CD14-positive monocyte (primary cell): ENCODE measurements at regions not wholly inside any gene's neighbourhood (a gene's known extent, or its start where the extent isn't known, plus 50 kb on each side); places are given as distances from the start of the nearest gene placed in this dataset.

Experiments
- DNase-seq, 3 donors: peaks; one replicate each; pipeline ENCODE4 v3.0.0-alpha.2; 2011 to 2022
- H2AFZ ChIP-seq: 2 replicates; pipeline ENCODE4 v1.6.0; 2012; ENCODE audit warnings: mild to moderate bottlenecking, low read depth, low read length, inconsistent platforms; ENCODE audit not compliant: insufficient read depth, poor library complexity, severe bottlenecking
- H3K27ac ChIP-seq, 2 donors: 1 replicate in 1 of 2; 2 replicates in 1 of 2; pipeline ENCODE4 v1.5.1; 2012 to 2013; ENCODE audit warnings: low read length in 2 of 2, control low read depth in 1 of 2, inconsistent platforms in 1 of 2, low read depth in 1 of 2, mild to moderate bottlenecking in 1 of 2
- H3K27me3 ChIP-seq, 2 donors: one replicate each; pipeline versions ENCODE4 v1.6.0 to v1.6.1; 2011 to 2013; ENCODE audit warnings: low read length in 2 of 2; ENCODE audit not compliant: control insufficient read depth in 2 of 2, insufficient read depth in 2 of 2
- H3K36me3 ChIP-seq, 2 donors: replicated peaks in 1 of 2; 1 replicate in 1 of 2; 2 replicates in 1 of 2; pipeline versions ENCODE4 v1.5.1 to v1.6.1; 2012 to 2013; ENCODE audit warnings: low read length in 2 of 2, control low read depth in 1 of 2, inconsistent platforms in 1 of 2, mild to moderate bottlenecking in 1 of 2; ENCODE audit not compliant: insufficient read depth in 2 of 2, control insufficient read depth in 1 of 2
- H3K4me1 ChIP-seq, 2 donors: 1 replicate in 1 of 2; 2 replicates in 1 of 2; pipeline versions ENCODE4 v1.5.1 to v1.6.1; 2012 to 2013; ENCODE audit warnings: low read length in 2 of 2, control low read depth in 1 of 2, inconsistent platforms in 1 of 2, mild to moderate bottlenecking in 1 of 2, moderate library complexity in 1 of 2; ENCODE audit not compliant: insufficient read depth in 2 of 2, control insufficient read depth in 1 of 2
- H3K4me2 ChIP-seq: replicated peaks from 2 replicates; pipeline ENCODE3; 2012; ENCODE audit warnings: low read length, moderate library complexity, mild to moderate bottlenecking; ENCODE audit not compliant: poor library complexity, severe bottlenecking; ENCODE audit errors: extremely low read depth
- H3K4me3 ChIP-seq, 3 experiments: fragments of 200-600 bp in 1 of 3; sonication (generic) in 1 of 3; replicated peaks in 1 of 3; 1 replicate in 2 of 3; 2 replicates in 1 of 3; pipeline ENCODE4 v1.5.1; 2011 to 2013; ENCODE audit warnings: low read length in 3 of 3, mild to moderate bottlenecking in 3 of 3, control low read depth in 2 of 3, low read depth in 2 of 3, inconsistent platforms in 1 of 3, moderate library complexity in 1 of 3
- H3K79me2 ChIP-seq: 2 replicates; pipeline ENCODE4 v1.6.0; 2012; ENCODE audit warnings: mild to moderate bottlenecking, control low read depth, inconsistent platforms, low read length, moderate library complexity; ENCODE audit not compliant: insufficient read depth
- H3K9ac ChIP-seq: 2 replicates; pipeline ENCODE4 v1.6.0; 2017; ENCODE audit warnings: low read length, mild to moderate bottlenecking; ENCODE audit not compliant: insufficient read depth, poor library complexity, severe bottlenecking
- H3K9me3 ChIP-seq, 2 donors: replicated peaks in 1 of 2; 1 replicate in 1 of 2; 2 replicates in 1 of 2; pipeline versions ENCODE4 v1.5.1 to v1.6.1; 2012 to 2013; ENCODE audit warnings: low read length in 2 of 2, control low read depth in 1 of 2; ENCODE audit not compliant: control insufficient read depth in 1 of 2, insufficient read depth in 1 of 2
- H4K20me1 ChIP-seq: 2 replicates; pipeline ENCODE4 v1.6.0; 2012; ENCODE audit warnings: mild to moderate bottlenecking, low read length, control low read depth, moderate library complexity; ENCODE audit not compliant: insufficient read depth
- H3K27ac Mint-ChIP-seq, 7 donors: one replicate each; pipeline ENCODE4 v1.8.0; 2020; ENCODE audit warnings: mild to moderate bottlenecking in 7 of 7, mixed read lengths in 7 of 7, moderate library complexity in 6 of 7, inconsistent platforms in 2 of 7
- H3K27me3 Mint-ChIP-seq, 3 donors: one replicate each; pipeline ENCODE4 v1.8.0; 2021 to 2022; ENCODE audit warnings: low read depth in 3 of 3, mild to moderate bottlenecking in 3 of 3, mixed read lengths in 3 of 3, moderate library complexity in 3 of 3, inconsistent platforms in 1 of 3
- H3K36me3 Mint-ChIP-seq, 2 donors: one replicate each; pipeline ENCODE4 v1.8.0; 2020; ENCODE audit warnings: mixed read lengths in 2 of 2, inconsistent platforms in 1 of 2, mild to moderate bottlenecking in 1 of 2
- H3K4me1 Mint-ChIP-seq: one replicate; pipeline ENCODE4 v1.8.0; 2020; ENCODE audit warnings: mild to moderate bottlenecking, mixed read lengths
- H3K4me3 Mint-ChIP-seq, 2 donors: one replicate each; pipeline ENCODE4 v1.8.0; 2020; ENCODE audit warnings: mild to moderate bottlenecking in 2 of 2, mixed read lengths in 2 of 2, moderate library complexity in 1 of 2
- H3K9me3 Mint-ChIP-seq, 7 donors: one replicate each; pipeline ENCODE4 v1.8.0; 2020 to 2022; ENCODE audit warnings: mixed read lengths in 7 of 7, mild to moderate bottlenecking in 6 of 7, moderate library complexity in 6 of 7, inconsistent platforms in 2 of 7
- CTCF ChIP-seq: fragments of 200-600 bp; IDR thresholded peaks from one replicate; pipeline ENCODE4 v1.8.0; 2022; ENCODE audit warnings: antibody characterized with exemption, mild to moderate bottlenecking
- WGBS: methylation state at CpG from one replicate; pipeline ENCODE4 v1.1.5; 2013; ENCODE audit warnings: missing lambda C conversion rate; ENCODE audit not compliant: insufficient coverage; 5-methylcytosine and 5-hydroxymethylcytosine counted together
- intact Hi-C, 2 donors: fragments of 100-400 bp; cut with micrococcal nuclease; formaldehyde crosslinking; loops; one replicate each; pipeline versions ENCODE4 v1.15.0 to v1.15.1; 2023

- intact Hi-C loops, result no loop called here
These were observed 618.5 kb upstream of the MMS22L start for GRCh38 chr6:97901531-97901930.

GRCh38 chr6:97909380-97909779, 626.4 kb upstream of the MMS22L start:
- H3K4me2 ChIP-seq, result no peak overlapping the region
- H3K4me3 ChIP-seq, result no peak overlapping the region
- H3K9me3 ChIP-seq, result no peaks in the 10 kb centered on the region
- no peaks in the 10 kb centered on the region for H3K79me2 ChIP-seq
- H4K20me1 ChIP-seq, result no peaks in the 10 kb centered on the region
- no peaks in the 10 kb centered on the region for H3K4me1 ChIP-seq
- H3K27ac Mint-ChIP-seq, result no peak overlapping the region
- WGBS, result 100% methylated on average over 5 of the region's 5 CpGs
- no peak for DNase-seq
- H3K9me3 Mint-ChIP-seq, result peaks cover 0 to 11% (median 3%) of the 10 kb centered on the region in 7 donors
- no peak overlapping the region for H3K27ac ChIP-seq
- no peak overlapping the region for H2AFZ ChIP-seq
- no peaks in the 10 kb centered on the region for H3K27me3 ChIP-seq
- H3K9ac ChIP-seq, result no peak overlapping the region
- TF ChIP-seq CTCF, result no peak
- no peak overlapping the region for H3K4me3 Mint-ChIP-seq
- no peaks in the 10 kb centered on the region for H3K36me3 Mint-ChIP-seq
- H3K4me1 Mint-ChIP-seq, result no peaks in the 10 kb centered on the region
- H3K36me3 ChIP-seq, result no peaks in the 10 kb centered on the region
- intact Hi-C loops, result no loop called here
- no peaks in the 10 kb centered on the region for H3K27me3 Mint-ChIP-seq

More at GRCh38 chr6:97901531-97901930, 618.5 kb upstream of the MMS22L start:
- H3K4me3 Mint-ChIP-seq, result no peak overlapping the region
- no CpG with 5 or more reads among the region's 1 CpG for WGBS
- H3K9me3 Mint-ChIP-seq, result peaks cover 0 to 5% (median 0%) of the 10 kb centered on the region in 7 donors
- Histone ChIP-seq H3K27ac (no peak overlapping the region), H2AFZ (no peak overlapping the region), H3K4me2 (no peak overlapping the region), H3K36me3 (no peaks in the 10 kb centered on the region), H3K27me3 (no peaks in the 10 kb centered on the region), H3K4me3 (no peak overlapping the region), H3K9me3 (no peaks in the 10 kb centered on the region), H3K79me2 (no peaks in the 10 kb centered on the region), H3K4me1 (no peaks in the 10 kb centered on the region), H4K20me1 (no peaks in the 10 kb centered on the region), H3K9ac (no peak overlapping the region)
- H3K27me3 Mint-ChIP-seq, result no peaks in the 10 kb centered on the region
- no peaks in the 10 kb centered on the region for H3K4me1 Mint-ChIP-seq
- no peaks in the 10 kb centered on the region for H3K36me3 Mint-ChIP-seq
- H3K27ac Mint-ChIP-seq, result no peak overlapping the region
- no peak for TF ChIP-seq CTCF
- no peak for DNase-seq
